A549 (cell line): ENCODE measurements at regions not wholly inside any gene's neighbourhood (a gene's known extent, or its start where the extent isn't known, plus 50 kb on each side); places are given as distances from the start of the nearest gene placed in this dataset.

ENCODE experiments used
- ATAC-seq, 2 experiments: fragments of 200-7000 bp in 1 of 2; fragments of >200 bp in 1 of 2; cut with Nextera tagmentation in 1 of 2; cut with Tn5 transposase in 1 of 2; 3 replicates each; pipeline versions ENCODE4 v1.8.0 to v1.9.1; 2018 to 2020; ENCODE audit warnings: mild to moderate bottlenecking in 1 of 2, moderate library complexity in 1 of 2
- CTCF ChIA-PET: fragments of 300-600 bp; sonication (Branson Sonifier 250); formaldehyde crosslinking; extraction: SDS; loops from one replicate; lab custom pipeline; 2021; ENCODE audit warnings: antibody characterized with exemption, inconsistent platforms; lab: Yijun Ruan, JAX
- POLR2A ChIA-PET: fragments of 350-600 bp; formaldehyde crosslinking; extraction: SDS; loops from one replicate; lab custom pipeline; 2021; ENCODE audit warnings: antibody characterized with exemption, inconsistent platforms; lab: Yijun Ruan, JAX
- DNase-seq, 2 experiments: peaks; one replicate each; pipeline versions ENCODE4 v3.0.0 to v3.0.0-alpha.2; 2011 to 2016; ENCODE audit warnings: low read depth in 1 of 2, low spot score in 1 of 2
- FAIRE-seq: peaks from 2 replicates; lab custom pipeline; 2011; peaks lifted over from hg19 to GRCh38; lab: Jason Lieb, UNC
- H3K27ac ChIP-seq, 2 experiments: fragments of >200 bp; sonication (Bioruptor Twin); formaldehyde crosslinking; 3 replicates each; pipeline ENCODE4 v1.5.1; 2016 to 2017
- H3K4me1 ChIP-seq: fragments of >200 bp; sonication (Bioruptor Twin); formaldehyde crosslinking; 3 replicates; pipeline ENCODE4 v1.6.1; 2016
- H3K4me2 ChIP-seq: fragments of >200 bp; sonication (Bioruptor Twin); formaldehyde crosslinking; 3 replicates; pipeline ENCODE4 v1.6.1; 2016
- H3K4me3 ChIP-seq: fragments of >200 bp; sonication (Bioruptor Twin); formaldehyde crosslinking; 3 replicates; pipeline ENCODE4 v1.5.1; 2016
- H3K9me3 ChIP-seq: fragments of >200 bp; sonication (Bioruptor Twin); formaldehyde crosslinking; 3 replicates; pipeline ENCODE4 v1.6.1; 2016
- CBX8 ChIP-seq: fragments of 200-600 bp; sonication (generic); IDR thresholded peaks from 2 replicates; pipeline ENCODE4 v1.6.1; 2016
- EP300 ChIP-seq, 2 experiments: fragments of >200 bp; sonication (Bioruptor Twin); formaldehyde crosslinking; IDR thresholded peaks; 2 replicates in 1 of 2; 3 replicates in 1 of 2; pipeline ENCODE4 v1.6.1; 2016 to 2017
- FOSL2 ChIP-seq, 2 experiments: fragments of 450-650 bp in 1 of 2; fragments of >200 bp in 1 of 2; sonication (Bioruptor Twin) in 1 of 2; formaldehyde crosslinking; IDR thresholded peaks; 2 replicates each; pipeline versions ENCODE4 v1.5.0 to v1.6.1; 2016 to 2020; ENCODE audit warnings: mild to moderate bottlenecking in 1 of 2, moderate library complexity in 1 of 2
- GATA3 ChIP-seq: IDR thresholded peaks from 2 replicates; pipeline ENCODE4 v1.6.1; 2012; ENCODE audit warnings: borderline replicate concordance
- HOXA7 ChIP-seq: fragments of 250-450 bp; sonication (Bioruptor Pico); IDR thresholded peaks from 2 replicates; pipeline ENCODE4 v1.5.0; 2020; ENCODE audit warnings: mild to moderate bottlenecking, moderate library complexity
- HOXB5 ChIP-seq: fragments of 250-450 bp; sonication (Bioruptor Pico); IDR thresholded peaks from 2 replicates; pipeline ENCODE4 v1.5.0; 2020; ENCODE audit warnings: mild to moderate bottlenecking, moderate library complexity
- JUN ChIP-seq, 2 experiments: fragments of >200 bp; sonication (Bioruptor Twin); formaldehyde crosslinking; IDR thresholded peaks; 2 replicates in 1 of 2; 3 replicates in 1 of 2; pipeline ENCODE4 v1.6.1; 2016 to 2017
- JUNB ChIP-seq: fragments of >200 bp; sonication (Bioruptor Twin); formaldehyde crosslinking; IDR thresholded peaks from 2 replicates; pipeline ENCODE4 v1.6.1; 2016
- KDM1A ChIP-seq: fragments of 200-600 bp; sonication (generic); IDR thresholded peaks from 2 replicates; pipeline ENCODE4 v1.6.1; 2016; ENCODE audit warnings: low read depth, mild to moderate bottlenecking
- MAX ChIP-seq: IDR thresholded peaks from 2 replicates; pipeline ENCODE4 v1.6.1; 2012
- MAZ ChIP-seq: fragments of 150-350 bp; IDR thresholded peaks from 2 replicates; pipeline ENCODE4 v1.6.1; 2014; ENCODE audit warnings: antibody characterized with exemption, low read depth, low read length, borderline replicate concordance
- MYC ChIP-seq: IDR thresholded peaks from 2 replicates; pipeline ENCODE4 v1.6.1; 2012; ENCODE audit warnings: mild to moderate bottlenecking, inconsistent platforms, low read length, improper control_type of control experiment, borderline replicate concordance
- NR3C1 ChIP-seq: fragments of >200 bp; sonication (Bioruptor Twin); formaldehyde crosslinking; IDR thresholded peaks from 3 replicates; pipeline ENCODE4 v1.6.1; 2017
- POLR2AphosphoS2 ChIP-seq: conservative IDR thresholded peaks from 2 replicates; pipeline ENCODE4 v1.6.1; 2012; ENCODE audit warnings: low read length, improper control_type of control experiment, inconsistent platforms
- REST ChIP-seq: fragments of 200-600 bp; sonication (generic); IDR thresholded peaks from 2 replicates; pipeline ENCODE4 v1.6.1; 2016; ENCODE audit warnings: antibody characterized with exemption, mild to moderate bottlenecking, moderate library complexity
- RFX5 ChIP-seq: fragments of 450-650 bp; IDR thresholded peaks from 2 replicates; pipeline ENCODE4 v1.7.1; 2014; ENCODE audit warnings: antibody characterized with exemption, mild to moderate bottlenecking, moderate library complexity
- RNF2 ChIP-seq: fragments of 200-600 bp; sonication (generic); IDR thresholded peaks from 2 replicates; pipeline ENCODE4 v1.6.1; 2016; ENCODE audit warnings: low read depth, mild to moderate bottlenecking, antibody characterized with exemption, moderate library complexity, borderline replicate concordance
- SREBF2 ChIP-seq: fragments of 450-650 bp; IDR thresholded peaks from 2 replicates; pipeline ENCODE4 v1.6.1; 2014; ENCODE audit warnings: mild to moderate bottlenecking, moderate library complexity
- ZNF302 ChIP-seq: fragments of 250-450 bp; sonication (Bioruptor Pico); IDR thresholded peaks from 2 replicates; pipeline ENCODE4 v1.9.0; 2021; ENCODE audit warnings: inconsistent platforms, mild to moderate bottlenecking, moderate library complexity
- ZSCAN20 ChIP-seq: fragments of 250-450 bp; sonication (Bioruptor Pico); IDR thresholded peaks from 2 replicates; pipeline ENCODE4 v1.8.0; 2022; ENCODE audit warnings: mild to moderate bottlenecking, moderate library complexity
- WGBS: methylation state at CpG from one replicate; pipeline ENCODE4 v1.1.6; 2017; ENCODE audit errors: missing lambda C conversion rate; 5-methylcytosine and 5-hydroxymethylcytosine counted together
- TF ChIP-seq, protein P1 (sequence below): fragments of 150-350 bp; IDR thresholded peaks from 2 replicates; pipeline ENCODE4 v1.6.1; 2014; ENCODE audit warnings: low read depth, mild to moderate bottlenecking, low read length
- TF ChIP-seq, protein P2 (sequence below): fragments of >200 bp; sonication (Bioruptor Twin); formaldehyde crosslinking; IDR thresholded peaks from 3 replicates; pipeline ENCODE4 v1.6.1; 2016

GRCh38 chr9:102205251-102205650, 466.8 kb upstream of the GRIN3A start:
- 1% methylated on average over 2 of the region's 2 CpGs for WGBS
- no peak for TF ChIP-seq MAZ
- H3K4me3 ChIP-seq, result no peak overlapping the region
- ChIA-PET CTCF (no interaction called here), POLR2A (no interaction called here)
- H3K4me1 ChIP-seq, result no peaks in the 10 kb centered on the region
- H3K9me3 ChIP-seq, result no peaks in the 10 kb centered on the region
- FAIRE-seq (no peak), ATAC-seq (no peak), DNase-seq (no peak)
- no peak overlapping the region for H3K27ac ChIP-seq
- H3K4me2 ChIP-seq, result no peak overlapping the region

- DNase-seq, result no peak
Measured at GRCh38 chr9:102202126-102202525, 463.7 kb upstream of the GRIN3A start.

GRCh38 chr9:102185962-102186361, 447.5 kb upstream of the GRIN3A start:
- 0% methylated on average over 1 of the region's 1 CpG for WGBS
- ChIA-PET CTCF (no interaction called here), POLR2A (no interaction called here)
- H3K4me2 ChIP-seq, result no peak overlapping the region
- ATAC-seq, result no peak
- no peak overlapping the region for H3K4me3 ChIP-seq
- no peak for FAIRE-seq
- TF ChIP-seq KDM1A (no peak), GATA3 (no peak), CBX8 (no peak), POLR2AphosphoS2 (no peak), SREBF2 (no peak), ZNF302 (CRISPR knock-in tag) (no peak), ZSCAN20 (CRISPR knock-in tag) (no peak), EP300 (IDR thresholded peaks at IDR 0.05) (no peak), HOXB5 (CRISPR knock-in tag) (no peak)
- TF ChIP-seq, all 56 proteins: peak for 0
- Histone ChIP-seq H3K27ac (no peak overlapping the region), H3K9me3 (no peaks in the 10 kb centered on the region), H3K4me1 (no peaks in the 10 kb centered on the region)
- no peak for DNase-seq

More at GRCh38 chr9:102202126-102202525, 463.7 kb upstream of the GRIN3A start:
- POLR2A ChIA-PET, result no interaction called here
- Histone ChIP-seq H3K4me1 (no peaks in the 10 kb centered on the region), H3K9me3 (no peaks in the 10 kb centered on the region; the same call in 2 of the 3 replicates), H3K4me3 (no peak overlapping the region), H3K27ac (no peak overlapping the region), H3K4me2 (no peak overlapping the region)
- ATAC-seq (no peak), FAIRE-seq (no peak)
- TF ChIP-seq REST (no peak), SREBF2 (no peak), HOXA7 (CRISPR knock-in tag) (no peak), HOXB5 (CRISPR knock-in tag) (no peak)
- TF ChIP-seq, protein P1, sequence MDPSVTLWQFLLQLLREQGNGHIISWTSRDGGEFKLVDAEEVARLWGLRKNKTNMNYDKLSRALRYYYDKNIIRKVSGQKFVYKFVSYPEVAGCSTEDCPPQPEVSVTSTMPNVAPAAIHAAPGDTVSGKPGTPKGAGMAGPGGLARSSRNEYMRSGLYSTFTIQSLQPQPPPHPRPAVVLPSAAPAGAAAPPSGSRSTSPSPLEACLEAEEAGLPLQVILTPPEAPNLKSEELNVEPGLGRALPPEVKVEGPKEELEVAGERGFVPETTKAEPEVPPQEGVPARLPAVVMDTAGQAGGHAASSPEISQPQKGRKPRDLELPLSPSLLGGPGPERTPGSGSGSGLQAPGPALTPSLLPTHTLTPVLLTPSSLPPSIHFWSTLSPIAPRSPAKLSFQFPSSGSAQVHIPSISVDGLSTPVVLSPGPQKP, result no peak
- WGBS, result 2% methylated on average over 1 of the region's 1 CpG
- CTCF ChIA-PET, result no interaction called here

GRCh38 chr9:102185371-102185770, 446.9 kb upstream of the GRIN3A start:
- DNase-seq (no peak), FAIRE-seq (no peak), ATAC-seq (no peak)
- Histone ChIP-seq H3K4me1 (no peaks in the 10 kb centered on the region), H3K27ac (no peak overlapping the region), H3K4me2 (no peak overlapping the region), H3K4me3 (no peak overlapping the region), H3K9me3 (no peaks in the 10 kb centered on the region)
- ChIA-PET CTCF (no interaction called here), POLR2A (no interaction called here)
- no peak for TF ChIP-seq POLR2AphosphoS2
- no peak for TF ChIP-seq MYC
- no peak for TF ChIP-seq RFX5
- no peak for TF ChIP-seq JUNB
- TF ChIP-seq, protein P2, sequence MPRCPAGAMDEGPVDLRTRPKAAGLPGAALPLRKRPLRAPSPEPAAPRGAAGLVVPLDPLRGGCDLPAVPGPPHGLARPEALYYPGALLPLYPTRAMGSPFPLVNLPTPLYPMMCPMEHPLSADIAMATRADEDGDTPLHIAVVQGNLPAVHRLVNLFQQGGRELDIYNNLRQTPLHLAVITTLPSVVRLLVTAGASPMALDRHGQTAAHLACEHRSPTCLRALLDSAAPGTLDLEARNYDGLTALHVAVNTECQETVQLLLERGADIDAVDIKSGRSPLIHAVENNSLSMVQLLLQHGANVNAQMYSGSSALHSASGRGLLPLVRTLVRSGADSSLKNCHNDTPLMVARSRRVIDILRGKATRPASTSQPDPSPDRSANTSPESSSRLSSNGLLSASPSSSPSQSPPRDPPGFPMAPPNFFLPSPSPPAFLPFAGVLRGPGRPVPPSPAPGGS, result no peak
- no peak for TF ChIP-seq JUN (IDR thresholded peaks at IDR 0.05)
- no peak for TF ChIP-seq MAX
- TF ChIP-seq RNF2, result no peak
- no peak for TF ChIP-seq HOXA7 (CRISPR knock-in tag)
- no peak for TF ChIP-seq FOSL2 (IDR thresholded peaks at IDR 0.05)
- TF ChIP-seq FOSL2 (CRISPR knock-in tag; IDR thresholded peaks at IDR 0.05), result no peak
- no peak for TF ChIP-seq MAZ
- no peak for TF ChIP-seq NR3C1
- WGBS, result 41% methylated on average over 2 of the region's 2 CpGs
